ENCODE measurements at regions not wholly inside any gene's neighbourhood (a gene's known extent, or its start where the extent isn't known, plus 50 kb on each side); places are given as distances from the start of the nearest gene placed in this dataset.

GRCh38 chr20:58600756-58601155 is 50.3 kb upstream of the STX16 start:
- DNase-seq (ENCODE audit: low read depth in 4 of 4, low spot score in 3 of 4): no peak

GRCh38 chr20:58599966-58600365 is 51.1 kb upstream of the STX16 start:
- DNase-seq (ENCODE audit: low read depth in 4 of 4, low spot score in 3 of 4): no peak

- DNase-seq (ENCODE audit: low read depth in 4 of 4, low spot score in 3 of 4): no peak
Observed at GRCh38 chr20:58598211-58599015, 52.7 kb upstream of the STX16 start.

- DNase-seq (ENCODE audit: low read depth in 4 of 4, low spot score in 3 of 4): no peak
Observed at GRCh38 chr20:58597249-58597891, 53.7 kb upstream of the STX16 start.

DNA sequence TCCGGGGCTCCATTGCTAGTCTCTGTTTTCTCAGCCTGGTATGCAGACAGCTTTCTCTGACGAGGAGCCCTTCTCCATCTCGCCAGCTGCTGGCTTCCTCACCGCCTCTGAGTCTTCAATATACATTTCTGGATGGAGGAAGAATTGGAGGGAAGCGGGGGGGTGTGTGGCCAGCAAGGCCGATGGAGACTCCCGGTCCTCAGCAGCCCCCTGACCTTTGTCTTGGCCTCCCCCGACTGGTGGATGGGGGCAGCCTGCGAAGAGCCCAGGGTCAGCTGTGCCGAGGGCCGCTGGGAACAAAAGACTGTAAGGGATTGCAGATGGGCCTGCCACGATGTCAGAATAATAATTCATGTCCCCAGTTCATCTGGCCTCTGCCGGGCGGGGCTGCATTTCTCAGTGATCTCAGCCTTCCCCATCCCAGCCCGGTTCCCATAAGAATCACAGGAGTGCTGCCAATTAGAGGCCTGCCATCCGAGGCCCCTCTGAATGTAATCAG is 54.3 kb upstream of the STX16 start:
- DNase-seq (ENCODE audit: low read depth in 4 of 4, low spot score in 3 of 4): no peak

DNA sequence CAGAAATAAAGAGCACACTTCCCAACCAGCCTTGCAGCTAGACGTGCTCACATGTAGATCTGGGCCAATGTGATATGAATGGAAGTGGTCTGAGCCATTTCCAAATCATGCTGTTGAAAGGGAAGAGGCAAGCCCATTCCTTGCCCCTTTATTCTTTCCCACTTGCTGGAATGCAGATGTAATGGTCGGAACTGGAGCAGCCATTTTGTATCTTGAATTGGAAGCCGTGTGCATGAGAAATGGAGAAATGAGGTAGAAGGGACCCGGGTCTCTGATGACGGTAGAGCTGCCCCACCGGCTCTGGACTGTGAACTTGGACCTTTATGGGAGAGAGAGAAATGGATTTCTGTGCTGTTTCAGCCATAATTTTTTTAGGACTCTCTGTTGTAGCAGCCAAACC is 54.8 kb upstream of the STX16 start:
- no peak for DNase-seq (ENCODE audit: low read depth in 4 of 4, low spot score in 3 of 4)

DNA sequence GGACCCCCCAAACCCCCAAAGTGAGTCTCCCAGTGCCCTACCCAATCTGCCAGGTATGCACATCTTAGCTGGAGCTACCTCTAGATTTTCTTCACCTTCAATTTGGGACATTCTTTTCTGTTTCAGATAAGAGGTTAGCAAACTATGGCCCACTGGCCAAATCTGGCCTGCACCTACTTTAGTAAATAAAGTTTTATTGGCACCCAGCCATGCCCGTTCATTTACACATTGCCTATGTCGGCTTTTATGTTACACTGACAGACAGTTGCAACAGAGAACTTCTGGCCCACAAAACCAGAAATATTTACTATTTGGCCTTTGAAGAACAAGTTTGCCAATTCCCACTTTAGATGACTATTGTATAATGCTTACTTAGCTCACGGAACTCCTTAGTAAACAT is 55.9 kb upstream of the STX16 start:
- no peak for DNase-seq (ENCODE audit: low read depth in 4 of 4, low spot score in 3 of 4)

DNA sequence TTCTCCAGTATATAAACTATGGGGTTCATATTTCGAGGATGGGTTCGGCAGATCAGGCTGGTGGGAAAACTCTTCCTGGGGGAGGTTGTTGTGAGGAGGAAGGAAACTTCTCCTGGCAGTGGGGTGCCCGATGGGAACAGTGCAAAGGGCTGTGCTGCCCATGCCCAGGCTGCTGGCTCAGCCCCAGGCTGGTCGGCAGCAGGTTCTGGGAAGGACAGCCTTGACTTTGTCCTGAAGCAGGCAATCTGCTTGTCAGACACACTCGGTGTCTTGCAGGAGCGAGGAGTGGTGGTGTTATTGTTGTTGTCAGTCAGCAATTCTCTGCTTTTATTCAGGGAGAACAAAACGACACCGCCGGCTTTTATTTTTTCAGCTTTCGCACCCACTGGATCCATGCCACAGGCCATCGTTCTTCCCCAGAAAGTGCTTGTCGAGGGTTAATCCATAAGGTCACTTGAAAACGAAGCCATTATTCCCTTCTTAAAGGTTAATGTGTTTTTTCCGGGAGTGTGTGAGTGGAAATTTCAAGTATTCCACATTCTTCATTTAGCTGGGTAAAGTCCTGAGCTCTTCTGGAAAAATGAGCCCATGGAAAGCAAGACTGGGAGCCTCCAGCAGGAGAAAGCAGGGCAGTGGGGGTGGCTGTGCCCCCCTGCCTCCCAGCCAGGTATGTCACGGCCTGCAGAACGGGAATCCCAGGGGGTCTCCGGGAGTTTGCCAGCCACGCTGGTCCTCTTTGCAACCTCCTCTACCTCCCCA is 57.0 kb upstream of the STX16 start:
- no peak for DNase-seq (ENCODE audit: low read depth in 4 of 4, low spot score in 3 of 4)

GRCh38 chr20:58592076-58592695 is 58.9 kb upstream of the STX16 start:
- no peak for DNase-seq (ENCODE audit: low read depth in 4 of 4, low spot score in 3 of 4)

- DNase-seq (ENCODE audit: low read depth in 4 of 4, low spot score in 3 of 4): no peak
Observed at GRCh38 chr20:58590679-58591473, 60.2 kb upstream of the STX16 start.

DNA sequence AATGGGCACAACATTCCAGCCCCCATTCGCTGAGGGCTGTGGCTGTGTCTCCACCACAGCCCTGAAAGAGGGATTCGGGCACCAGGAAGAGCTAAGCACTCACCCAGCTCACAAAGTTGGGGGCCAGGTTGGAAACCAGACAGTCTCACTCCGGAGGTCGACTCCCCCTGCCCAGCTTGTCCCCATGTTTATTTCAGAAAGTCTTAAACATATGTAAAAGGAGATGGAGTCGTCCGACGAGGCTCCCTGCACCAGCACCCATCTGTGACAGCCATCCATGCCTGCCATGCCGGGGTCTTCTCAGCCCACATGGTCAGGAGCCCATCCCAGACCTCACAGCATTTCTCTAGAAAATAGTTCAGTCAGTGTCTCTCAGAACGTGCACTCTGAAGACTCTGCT is 63.6 kb upstream of the STX16 start:
- DNase-seq (ENCODE audit: low read depth in 4 of 4, low spot score in 3 of 4): no peak

DNA sequence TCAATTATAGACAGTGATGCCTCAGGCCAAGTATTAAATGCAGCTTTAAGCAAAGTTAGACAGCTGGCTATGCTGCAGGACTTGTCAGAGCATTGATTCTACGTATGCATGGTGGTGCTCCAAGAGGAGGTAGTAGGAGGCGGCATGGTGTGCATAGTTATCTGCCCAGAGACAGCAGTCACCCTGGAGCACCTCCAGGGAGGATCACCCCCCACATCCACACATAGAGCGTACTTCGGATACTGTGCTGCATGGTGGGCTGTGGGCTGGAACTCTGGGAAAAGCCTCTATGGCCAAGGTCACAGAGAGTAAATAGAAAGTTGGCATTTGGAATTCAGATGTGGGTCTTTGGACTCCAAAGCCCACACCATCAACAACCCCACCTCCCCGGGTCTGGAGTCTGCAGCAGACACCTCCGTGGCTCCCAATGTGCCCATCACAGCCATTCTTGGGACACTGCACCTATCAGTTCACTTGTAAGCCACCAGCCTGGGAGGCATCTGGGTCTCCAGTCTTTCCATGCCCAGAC is 64.5 kb upstream of the STX16 start:
- DNase-seq (ENCODE audit: low read depth in 4 of 4, low spot score in 3 of 4): no peak

- DNase-seq (ENCODE audit: low read depth in 4 of 4, low spot score in 3 of 4): no peak
Observed at GRCh38 chr20:58585753-58586540, 65.1 kb upstream of the STX16 start.

DNA sequence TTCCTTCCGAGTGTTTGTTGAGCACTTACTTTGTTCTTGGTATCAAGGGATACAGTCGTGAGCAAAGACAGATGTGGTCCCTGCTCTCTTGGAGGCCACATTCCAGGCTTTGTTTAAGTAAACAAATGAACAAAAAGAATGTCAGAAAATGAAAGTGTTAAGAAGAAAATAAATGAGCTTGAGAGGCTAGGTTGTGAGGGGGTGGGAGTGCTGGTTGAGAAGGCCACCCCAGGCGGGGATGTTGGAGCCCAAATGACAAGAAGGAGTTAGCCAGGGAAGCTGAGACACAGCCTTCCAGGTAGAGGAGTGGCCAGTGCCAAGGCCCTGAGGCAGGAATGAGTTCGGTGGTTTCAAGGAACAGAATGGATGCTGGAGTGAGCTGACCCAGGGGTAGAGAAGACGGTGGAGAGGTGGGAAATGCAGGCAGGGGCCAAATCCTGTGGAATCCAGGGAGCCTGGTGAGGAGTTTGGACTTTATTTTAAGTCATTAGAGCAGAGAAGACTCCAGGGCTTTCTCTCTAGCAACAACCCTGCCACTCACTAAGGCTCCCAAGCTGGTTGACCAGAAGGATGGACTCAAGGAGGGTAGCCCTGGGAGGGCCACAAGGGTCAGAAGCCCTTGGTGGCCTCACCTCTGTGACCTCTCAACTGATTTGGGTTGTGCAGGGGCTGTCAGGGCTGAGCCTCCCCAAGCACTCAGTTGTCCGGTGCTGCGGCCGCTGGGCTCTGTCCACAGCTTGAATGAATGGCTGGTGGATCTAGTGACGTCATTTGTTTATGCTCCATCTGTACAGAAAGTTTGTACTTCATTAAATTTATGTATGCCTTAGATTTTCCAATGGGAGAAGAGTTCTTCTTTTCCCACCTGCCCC is 66.0 kb upstream of the STX16 start:
- DNase-seq (ENCODE audit: low read depth in 4 of 4, low spot score in 3 of 4): no peak

- DNase-seq (ENCODE audit: low read depth in 4 of 4, low spot score in 3 of 4): no peak
Observed at GRCh38 chr20:58584051-58584824, 66.8 kb upstream of the STX16 start.

DNA sequence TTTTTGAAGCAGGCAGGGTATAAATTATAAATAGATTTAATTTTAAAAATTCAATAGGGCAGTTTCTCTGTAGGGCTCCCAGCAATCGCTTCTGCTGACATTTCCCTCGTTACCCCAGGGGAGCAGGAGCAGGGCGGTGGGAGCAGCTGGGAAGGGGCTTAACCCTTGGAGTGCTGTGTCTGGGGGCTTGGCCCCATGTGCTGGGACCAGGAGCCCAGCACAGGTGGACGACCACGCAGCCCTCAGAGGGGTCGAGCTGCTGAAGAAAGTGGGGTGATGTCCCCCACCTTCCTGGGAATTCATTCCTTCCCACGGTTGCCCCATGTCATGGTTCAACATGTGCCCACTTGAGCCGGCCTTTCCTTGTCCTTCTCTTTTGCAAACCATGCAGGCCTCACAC is 67.5 kb upstream of the STX16 start:
- DNase-seq (ENCODE audit: low read depth in 4 of 4, low spot score in 3 of 4): no peak

- no peak for DNase-seq (ENCODE audit: low read depth in 4 of 4, low spot score in 3 of 4)
Observed at GRCh38 chr20:58583176-58583575, 67.9 kb upstream of the STX16 start.

DNA sequence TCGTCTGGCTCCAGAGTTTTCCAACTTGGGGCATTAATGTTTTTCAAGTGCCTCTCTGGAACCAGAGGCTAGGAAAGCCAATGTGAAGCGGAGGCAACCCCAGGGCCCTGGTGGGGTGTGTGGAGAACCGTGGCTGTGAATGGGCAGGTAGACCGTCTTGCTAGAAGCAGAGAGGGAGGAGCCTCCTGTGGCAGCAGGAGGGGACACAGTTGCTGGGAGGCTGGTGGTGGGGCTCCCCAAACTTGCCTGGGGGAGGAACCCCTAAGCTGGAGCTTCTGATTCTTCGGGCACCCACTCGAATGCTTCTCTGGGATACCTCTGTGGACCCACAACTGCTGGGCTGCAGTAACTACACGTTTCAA is 65.3 kb upstream of the APCDD1L start:
- DNase-seq (ENCODE audit: low read depth in 4 of 4, low spot score in 3 of 4): no peak

Measured in left renal pelvis (tissue), 4 donors.